ENCODE measurements at regions not wholly inside any gene's neighbourhood (a gene's known extent, or its start where the extent isn't known, plus 50 kb on each side); places are given as distances from the start of the nearest gene placed in this dataset.

DNA sequence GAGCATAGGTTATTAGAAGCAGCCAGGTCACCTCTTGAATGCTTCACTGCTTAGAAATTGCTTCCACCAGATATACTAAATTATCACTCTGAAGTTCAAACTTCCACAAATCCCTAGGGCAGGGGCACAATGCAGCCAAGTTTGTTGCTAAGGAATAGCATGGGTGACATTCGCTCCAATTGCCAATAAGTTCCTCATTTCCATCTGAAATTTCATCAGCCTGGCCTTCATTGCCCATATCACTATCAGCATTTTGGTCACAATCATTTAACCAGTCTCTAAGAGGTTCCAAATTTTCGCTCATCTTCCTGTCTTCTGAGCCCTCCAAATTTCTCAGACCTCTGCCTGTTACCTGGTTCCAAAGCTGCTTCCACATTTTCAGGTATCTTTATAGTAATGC is 356.1 kb downstream of the DAD1 start:
- TF ChIP-seq CTCF (IDR thresholded peaks at IDR 0.05): no peak
- no peak for TF ChIP-seq POLR2A (IDR thresholded peaks at IDR 0.05)
- TF ChIP-seq POLR2AphosphoS5 (IDR thresholded peaks at IDR 0.05): no peak
